HG03159 (cell line): ENCODE measurements at regions not wholly inside any gene's neighbourhood (a gene's known extent, or its start where the extent isn't known, plus 50 kb on each side); places are given as distances from the start of the nearest gene placed in this dataset.

ENCODE experiments used
- ATAC-seq: cut with Tn5 transposase; IDR thresholded peaks from one replicate; pipeline ENCODE4 v1.9.1; 2021; ENCODE audit warnings: mild to moderate bottlenecking, moderate library complexity; ENCODE audit not compliant: unreplicated experiment

- no peak for ATAC-seq
These were observed 341.1 kb downstream of the RAPGEF2 start for GRCh38 chr4:159443975-159444374.

GRCh38 chr4:159444678-159445077 is 341.8 kb downstream of the RAPGEF2 start:
- ATAC-seq: no peak

GRCh38 chr4:159445692-159446091 is 342.8 kb downstream of the RAPGEF2 start:
- ATAC-seq: no peak

- peak; percentile 100 for ATAC-seq
These were observed 343.5 kb downstream of the RAPGEF2 start for GRCh38 chr4:159446266-159446976.

GRCh38 chr4:159447296-159447695 is 344.4 kb downstream of the RAPGEF2 start:
- no peak for ATAC-seq

GRCh38 chr4:159451006-159451405 is 348.1 kb downstream of the RAPGEF2 start:
- ATAC-seq: no peak

GRCh38 chr4:159455675-159456237 is 352.9 kb downstream of the RAPGEF2 start:
- no peak for ATAC-seq

- ATAC-seq: no peak
These were observed 357.5 kb downstream of the RAPGEF2 start for GRCh38 chr4:159460371-159460770.

- no peak for ATAC-seq
These were observed 360.4 kb downstream of the RAPGEF2 start for GRCh38 chr4:159463235-159463634.

- ATAC-seq: no peak
These were observed 361.4 kb downstream of the RAPGEF2 start for GRCh38 chr4:159464302-159464701.

GRCh38 chr4:159476886-159477285 is 374.0 kb downstream of the RAPGEF2 start:
- no peak for ATAC-seq

GRCh38 chr4:159480826-159481225 is 377.9 kb downstream of the RAPGEF2 start:
- ATAC-seq: no peak

GRCh38 chr4:159481936-159482335 is 379.1 kb downstream of the RAPGEF2 start:
- ATAC-seq: no peak

GRCh38 chr4:159483110-159483781 is 380.4 kb downstream of the RAPGEF2 start:
- no peak for ATAC-seq

GRCh38 chr4:159483782-159484741 is 381.2 kb downstream of the RAPGEF2 start:
- ATAC-seq: no peak

GRCh38 chr4:159484864-159485263 is 382.0 kb downstream of the RAPGEF2 start:
- no peak for ATAC-seq

- peak; percentile 98 for ATAC-seq
These were observed 384.4 kb downstream of the RAPGEF2 start for GRCh38 chr4:159487284-159487747.

GRCh38 chr4:159489646-159490045 is 386.8 kb downstream of the RAPGEF2 start:
- ATAC-seq: no peak

GRCh38 chr4:159495515-159496236 is 392.8 kb downstream of the RAPGEF2 start:
- ATAC-seq: no peak

GRCh38 chr4:159496248-159496647 is 393.4 kb downstream of the RAPGEF2 start:
- ATAC-seq: no peak
